KOPT-K1 (cell line): ENCODE measurements at regions not wholly inside any gene's neighbourhood (a gene's known extent, or its start where the extent isn't known, plus 50 kb on each side); places are given as distances from the start of the nearest gene placed in this dataset.

Source experiments
- H3K27ac ChIP-seq: fragments of 200-600 bp; sonication (generic); 2 replicates; pipeline ENCODE4 v1.5.1; 2016; ENCODE audit warnings: antibody characterized with exemption, mild to moderate bottlenecking, low read depth, low read length; ENCODE audit not compliant: poor library complexity, severe bottlenecking
- H3K36me3 ChIP-seq: fragments of 200-600 bp; sonication (generic); 2 replicates; pipeline ENCODE4 v1.5.1; 2017; ENCODE audit warnings: antibody characterized with exemption, mild to moderate bottlenecking, low read length, moderate library complexity; ENCODE audit not compliant: insufficient read depth
- H3K9me3 ChIP-seq: fragments of 200-600 bp; sonication (generic); 2 replicates; pipeline ENCODE4 v1.5.1; 2017; ENCODE audit warnings: antibody characterized with exemption, low read length, mild to moderate bottlenecking; ENCODE audit not compliant: insufficient read depth, poor library complexity, severe bottlenecking

- Histone ChIP-seq H3K36me3 (no peaks in the 10 kb centered on the region), H3K9me3 (no peaks in the 10 kb centered on the region), H3K27ac (no peak overlapping the region)
Measured at GRCh38 chr7:20839196-20839735, 52.6 kb upstream of the SP8 start.

GRCh38 chr7:20839987-20840386, 53.3 kb upstream of the SP8 start:
- H3K9me3 ChIP-seq = no peaks in the 10 kb centered on the region
- no peaks in the 10 kb centered on the region for H3K36me3 ChIP-seq

GRCh38 chr7:20846791-20847190, 60.1 kb upstream of the SP8 start:
- Histone ChIP-seq H3K27ac (no peak overlapping the region), H3K36me3 (no peaks in the 10 kb centered on the region), H3K9me3 (no peaks in the 10 kb centered on the region)

More at GRCh38 chr7:20839987-20840386, 53.3 kb upstream of the SP8 start:
- H3K27ac ChIP-seq = no peak overlapping the region

GRCh38 chr7:20858951-20859350, 72.3 kb upstream of the SP8 start:
- H3K9me3 ChIP-seq = no peaks in the 10 kb centered on the region
- no peaks in the 10 kb centered on the region for H3K36me3 ChIP-seq
- no peak overlapping the region for H3K27ac ChIP-seq

- Histone ChIP-seq H3K36me3 (no peaks in the 10 kb centered on the region), H3K27ac (no peak overlapping the region), H3K9me3 (no peaks in the 10 kb centered on the region)
Measured at GRCh38 chr7:20861468-20861867, 74.8 kb upstream of the SP8 start.

- Histone ChIP-seq H3K27ac (no peak overlapping the region), H3K36me3 (no peaks in the 10 kb centered on the region), H3K9me3 (no peaks in the 10 kb centered on the region)
Measured at GRCh38 chr7:20862554-20862953, 75.9 kb upstream of the SP8 start.

- H3K36me3 ChIP-seq = no peaks in the 10 kb centered on the region
- H3K27ac ChIP-seq = no peak overlapping the region
- H3K9me3 ChIP-seq = no peaks in the 10 kb centered on the region
Measured at GRCh38 chr7:20864221-20864620, 77.5 kb upstream of the SP8 start.

- no peak overlapping the region for H3K27ac ChIP-seq
- no peaks in the 10 kb centered on the region for H3K9me3 ChIP-seq
- no peaks in the 10 kb centered on the region for H3K36me3 ChIP-seq
Measured at GRCh38 chr7:20865684-20866083, 79.0 kb upstream of the SP8 start.

- no peaks in the 10 kb centered on the region for H3K9me3 ChIP-seq
- H3K36me3 ChIP-seq = no peaks in the 10 kb centered on the region
- H3K27ac ChIP-seq = no peak overlapping the region
Measured at GRCh38 chr7:20870977-20871376, 84.3 kb upstream of the SP8 start.

GRCh38 chr7:20892776-20893175, 106.1 kb upstream of the SP8 start:
- Histone ChIP-seq H3K27ac (no peak overlapping the region), H3K9me3 (peaks cover 1% of the 10 kb centered on the region)

GRCh38 chr7:20894806-20895205, 108.1 kb upstream of the SP8 start:
- H3K36me3 ChIP-seq = no peaks in the 10 kb centered on the region
- no peak overlapping the region for H3K27ac ChIP-seq
- H3K9me3 ChIP-seq = no peaks in the 10 kb centered on the region

More at GRCh38 chr7:20892776-20893175, 106.1 kb upstream of the SP8 start:
- H3K36me3 ChIP-seq = no peaks in the 10 kb centered on the region

GRCh38 chr7:20895563-20895962, 108.9 kb upstream of the SP8 start:
- no peak overlapping the region for H3K27ac ChIP-seq
- no peaks in the 10 kb centered on the region for H3K9me3 ChIP-seq
- no peaks in the 10 kb centered on the region for H3K36me3 ChIP-seq

- Histone ChIP-seq H3K9me3 (no peaks in the 10 kb centered on the region), H3K27ac (no peak overlapping the region), H3K36me3 (no peaks in the 10 kb centered on the region)
Measured at GRCh38 chr7:20896996-20897395, 110.3 kb upstream of the SP8 start.

- no peaks in the 10 kb centered on the region for H3K9me3 ChIP-seq
- no peaks in the 10 kb centered on the region for H3K36me3 ChIP-seq
- H3K27ac ChIP-seq = no peak overlapping the region
Measured at GRCh38 chr7:20906801-20907453, 120.2 kb upstream of the SP8 start.

- Histone ChIP-seq H3K36me3 (no peaks in the 10 kb centered on the region), H3K9me3 (no peaks in the 10 kb centered on the region), H3K27ac (no peak overlapping the region)
Measured at GRCh38 chr7:20911081-20911480, 124.4 kb upstream of the SP8 start.

- no peak overlapping the region for H3K27ac ChIP-seq
- H3K36me3 ChIP-seq = no peaks in the 10 kb centered on the region
- H3K9me3 ChIP-seq = no peaks in the 10 kb centered on the region
Measured at GRCh38 chr7:20913853-20914252, 127.2 kb upstream of the SP8 start.
